IMR-90 (cell line): ENCODE measurements at regions not wholly inside any gene's neighbourhood (a gene's known extent, or its start where the extent isn't known, plus 50 kb on each side); places are given as distances from the start of the nearest gene placed in this dataset.
A peak's percentile ranks its signal among the peaks of the same experiment; 100 is the strongest.

Experiments used
- ATAC-seq: fragments of 200-7000 bp; cut with Tn5 transposase; 2 replicates; pipeline ENCODE4 v1.9.1; 2020; ENCODE audit warnings: low read depth, mild to moderate bottlenecking, moderate library complexity
- BruUV-seq: library from RNA; stranded (reverse); fragments of 400-500 nt; replicated peaks from 2 replicates; lab custom pipeline; 2021; lab: Mats Ljungman, UMichigan
- CTCF ChIA-PET: fragments of 300-600 bp; formaldehyde crosslinking; extraction: SDS; loops from one replicate; lab custom pipeline; 2021; ENCODE audit warnings: antibody characterized with exemption; lab: Yijun Ruan, JAX
- POLR2A ChIA-PET: fragments of 300-600 bp; sonication (Branson Sonifier 250); formaldehyde crosslinking; loops from one replicate; lab custom pipeline; 2022; ENCODE audit warnings: antibody characterized with exemption; ENCODE audit not compliant: unreplicated experiment; lab: Charles Lee
- DNase-seq: peaks from one replicate; pipeline ENCODE4 v3.0.0; 2013
- H2AFZ ChIP-seq: replicated peaks from 2 replicates; pipeline ENCODE3; 2013; ENCODE audit warnings: low read length, mild to moderate bottlenecking; ENCODE audit not compliant: poor library complexity
- H2AK5ac ChIP-seq: 2 replicates; pipeline ENCODE4 v1.6.1; 2013; ENCODE audit warnings: low read depth, low read length, inconsistent platforms
- H2AK9ac ChIP-seq: replicated peaks from 2 replicates; pipeline ENCODE3; 2013; ENCODE audit warnings: mild to moderate bottlenecking, low read depth, low read length, moderate library complexity; ENCODE audit not compliant: poor library complexity
- H2BK120ac ChIP-seq: 2 replicates; pipeline ENCODE4 v1.6.1; 2013; ENCODE audit warnings: low read depth, low read length, inconsistent platforms
- H2BK15ac ChIP-seq: 3 replicates; pipeline ENCODE4 v1.6.1; 2013; ENCODE audit warnings: low read depth, low read length, inconsistent platforms
- H2BK20ac ChIP-seq: 2 replicates; pipeline ENCODE4 v1.6.1; 2013; ENCODE audit warnings: low read depth, mild to moderate bottlenecking, inconsistent platforms, low read length, moderate library complexity
- H2BK5ac ChIP-seq: 2 replicates; pipeline ENCODE4 v1.6.1; 2013; ENCODE audit warnings: mild to moderate bottlenecking, low read depth, low read length, inconsistent platforms; ENCODE audit not compliant: poor library complexity, severe bottlenecking
- H3K14ac ChIP-seq: replicated peaks from 2 replicates; pipeline ENCODE4 v1.6.1; 2013; ENCODE audit warnings: low read depth, low read length, inconsistent platforms
- H3K18ac ChIP-seq: 2 replicates; pipeline ENCODE4 v1.6.1; 2013; ENCODE audit warnings: low read depth, low read length, control low read depth
- H3K23ac ChIP-seq: 2 replicates; pipeline ENCODE4 v1.6.1; 2013; ENCODE audit warnings: low read depth, low read length, inconsistent platforms
- H3K27ac ChIP-seq: 2 replicates; pipeline ENCODE4 v1.5.1; 2013; ENCODE audit warnings: mild to moderate bottlenecking, control low read depth, low read length; ENCODE audit not compliant: insufficient read depth
- H3K27me3 ChIP-seq: 2 replicates; pipeline ENCODE4 v1.6.1; 2013; ENCODE audit warnings: low read length; ENCODE audit not compliant: control insufficient read depth, insufficient read depth
- H3K36me3 ChIP-seq: 2 replicates; pipeline ENCODE4 v1.6.1; 2013; ENCODE audit warnings: low read length, mixed read lengths; ENCODE audit not compliant: control insufficient read depth, insufficient read depth
- H3K4ac ChIP-seq: 2 replicates; pipeline ENCODE4 v1.6.1; 2013; ENCODE audit warnings: low read depth, low read length, inconsistent platforms
- H3K4me1 ChIP-seq: 2 replicates; pipeline ENCODE4 v1.6.1; 2013; ENCODE audit warnings: low read length, mixed read lengths; ENCODE audit not compliant: control insufficient read depth, insufficient read depth
- H3K4me2 ChIP-seq: 2 replicates; pipeline ENCODE4 v1.6.1; 2013; ENCODE audit warnings: low read depth, mild to moderate bottlenecking, control low read depth, low read length, moderate library complexity
- H3K4me3 ChIP-seq: 2 replicates; pipeline ENCODE4 v1.5.1; 2013; ENCODE audit warnings: low read depth, mild to moderate bottlenecking, control low read depth, low read length, moderate library complexity; ENCODE audit not compliant: insufficient read depth
- H3K56ac ChIP-seq: 2 replicates; pipeline ENCODE4 v1.6.1; 2013; ENCODE audit warnings: low read length, inconsistent platforms; ENCODE audit not compliant: insufficient read depth; ENCODE audit errors: extremely low read depth
- H3K79me1 ChIP-seq, 2 experiments: 2 replicates each; pipeline ENCODE4 v1.6.1; 2013; ENCODE audit warnings: low read length in 2 of 2, inconsistent platforms in 1 of 2, low read depth in 1 of 2
- H3K9ac ChIP-seq: 2 replicates; pipeline ENCODE4 v1.6.1; 2013; ENCODE audit warnings: low read depth, low read length, control low read depth
- H3K9me1 ChIP-seq: 2 replicates; pipeline ENCODE4 v1.6.1; 2013; ENCODE audit warnings: low read length, inconsistent platforms; ENCODE audit not compliant: insufficient read depth
- H3K9me3 ChIP-seq: 2 replicates; pipeline ENCODE4 v1.6.1; 2013; ENCODE audit warnings: low read length; ENCODE audit not compliant: control insufficient read depth, insufficient read depth
- H4K20me1 ChIP-seq: 2 replicates; pipeline ENCODE4 v1.6.1; 2013; ENCODE audit warnings: low read length, inconsistent platforms; ENCODE audit not compliant: insufficient read depth
- H4K5ac ChIP-seq: 2 replicates; pipeline ENCODE4 v1.6.1; 2013; ENCODE audit warnings: mild to moderate bottlenecking, low read depth, low read length, control low read depth
- H4K8ac ChIP-seq, 2 experiments: 2 replicates each; pipeline ENCODE4 v1.6.1; 2013; ENCODE audit warnings: low read depth in 2 of 2, low read length in 2 of 2, control low read depth in 1 of 2, inconsistent platforms in 1 of 2
- H4K91ac ChIP-seq: 2 replicates; pipeline ENCODE4 v1.6.1; 2013; ENCODE audit warnings: low read depth, low read length, inconsistent platforms; ENCODE audit not compliant: insufficient read depth
- BHLHE40 ChIP-seq: fragments of 150-350 bp; IDR thresholded peaks from 2 replicates; pipeline ENCODE4 v1.6.1; 2016; ENCODE audit warnings: mild to moderate bottlenecking, low read depth, low read length
- CHD1 ChIP-seq: IDR thresholded peaks from 2 replicates; pipeline ENCODE4 v1.6.1; 2012; ENCODE audit warnings: low read depth, low read length, improper control_type of control experiment
- FOS ChIP-seq: fragments of 150-350 bp; IDR thresholded peaks from 2 replicates; pipeline ENCODE4 v1.6.1; 2016; ENCODE audit warnings: low read depth, low read length
- MAFK ChIP-seq: IDR thresholded peaks from 2 replicates; pipeline ENCODE4 v1.6.1; 2012; ENCODE audit warnings: low read depth, low read length, improper control_type of control experiment
- MXI1 ChIP-seq: IDR thresholded peaks from 2 replicates; pipeline ENCODE4 v1.6.1; 2012; ENCODE audit warnings: low read depth, mild to moderate bottlenecking, low read length, moderate library complexity, borderline replicate concordance
- NFE2L2 ChIP-seq: fragments of 150-350 bp; IDR thresholded peaks from 2 replicates; pipeline ENCODE4 v1.6.1; 2016; ENCODE audit warnings: low read depth, mild to moderate bottlenecking, low read length
- RCOR1 ChIP-seq: IDR thresholded peaks from 2 replicates; pipeline ENCODE4 v1.6.1; 2012; ENCODE audit warnings: mild to moderate bottlenecking, low read length, improper control_type of control experiment; ENCODE audit not compliant: insufficient replicate concordance
- WGBS, 2 experiments: methylation state at CpG; one replicate each; pipeline versions ENCODE4 v1.1.5 to v1.1.7; 2013; ENCODE audit warnings: missing lambda C conversion rate in 2 of 2; ENCODE audit not compliant: insufficient read length in 1 of 2; ENCODE audit errors: extremely low coverage in 2 of 2; 5-methylcytosine and 5-hydroxymethylcytosine counted together
- dilution Hi-C: fragments of 300-500 bp; cut with HindIII; formaldehyde crosslinking; loops from one replicate; pipeline ENCODE4 v1.14.3; 2018; ENCODE audit warnings: low sequenced_read_pairs; ENCODE audit not compliant: unreplicated experiment
- in situ Hi-C: fragments of 300-500 bp; cut with MboI; formaldehyde crosslinking; loops from 3 replicates; pipeline ENCODE4 v1.14.3; 2019; ENCODE audit warnings: low sequenced_read_pairs, inconsistent platforms, mixed read lengths
- intact Hi-C: fragments of 100-400 bp; cut with micrococcal nuclease; formaldehyde crosslinking; loops from 2 replicates; pipeline ENCODE4 v1.10.0; 2022

- H2BK15ac ChIP-seq, result no peak overlapping the region
- H3K4ac ChIP-seq, result no peak overlapping the region
- in situ Hi-C loops, result no loop called here
- peak; percentile 98 for TF ChIP-seq MAFK
- TF ChIP-seq MXI1, result no peak
- no peak for TF ChIP-seq BHLHE40
- TF ChIP-seq RCOR1, result no peak
- TF ChIP-seq FOS, result no peak
- TF ChIP-seq CHD1, result no peak
- TF ChIP-seq NFE2L2, result no peak
- H2AK9ac ChIP-seq, result no peak overlapping the region
- H3K4me1 ChIP-seq, result no peaks in the 10 kb centered on the region
- H3K27me3 ChIP-seq, result no peaks in the 10 kb centered on the region
- no peak overlapping the region for H4K8ac ChIP-seq
- dilution Hi-C loops, result no loop called here
- H3K9ac ChIP-seq, result no peak overlapping the region
- no peak overlapping the region for H2AK5ac ChIP-seq
- no peaks in the 10 kb centered on the region for H3K36me3 ChIP-seq
- H2BK20ac ChIP-seq, result no peak overlapping the region
- no peak overlapping the region for H3K4me2 ChIP-seq
- no peak overlapping the region for H2BK5ac ChIP-seq
- WGBS, 2 experiments, result no CpG with 5 or more reads among the region's 1 CpG
- H4K5ac ChIP-seq, result no peak overlapping the region
- H3K56ac ChIP-seq, result no peak overlapping the region
- no peaks in the 10 kb centered on the region for H3K9me1 ChIP-seq
- H3K4me3 ChIP-seq, result no peak overlapping the region
- no peak overlapping the region for H3K18ac ChIP-seq
- ChIA-PET CTCF (no interaction called here), POLR2A (no interaction called here)
- H4K91ac ChIP-seq, result no peak overlapping the region
- H3K14ac ChIP-seq, result no peak overlapping the region
- ATAC-seq (no peak), DNase-seq (no peak)
- no peaks in the 10 kb centered on the region for H4K20me1 ChIP-seq
- H3K79me1 ChIP-seq, result no peaks in the 10 kb centered on the region
- intact Hi-C loops, result no loop called here
- no peak overlapping the region for H3K23ac ChIP-seq
- H3K27ac ChIP-seq, result no peak overlapping the region
- BruUV-seq, result no TSS peak
- H2BK120ac ChIP-seq, result no peak overlapping the region
- peaks cover 2% of the 10 kb centered on the region; the same call in 1 of the 2 replicates for H3K9me3 ChIP-seq
- H2AFZ ChIP-seq, result no peak overlapping the region
Measured at GRCh38 chr2:51322613-51323012, 290.7 kb upstream of the NRXN1 start.
